CD14-positive monocyte (primary cell): ENCODE measurements at regions not wholly inside any gene's neighbourhood (a gene's known extent, or its start where the extent isn't known, plus 50 kb on each side); places are given as distances from the start of the nearest gene placed in this dataset.

Source experiments
- DNase-seq, 3 donors: peaks; one replicate each; pipeline ENCODE4 v3.0.0-alpha.2; 2011 to 2022
- H2AFZ ChIP-seq: 2 replicates; pipeline ENCODE4 v1.6.0; 2012; ENCODE audit warnings: mild to moderate bottlenecking, low read depth, low read length, inconsistent platforms; ENCODE audit not compliant: insufficient read depth, poor library complexity, severe bottlenecking
- H3K27ac ChIP-seq, 2 donors: 1 replicate in 1 of 2; 2 replicates in 1 of 2; pipeline ENCODE4 v1.5.1; 2012 to 2013; ENCODE audit warnings: low read length in 2 of 2, control low read depth in 1 of 2, inconsistent platforms in 1 of 2, low read depth in 1 of 2, mild to moderate bottlenecking in 1 of 2
- H3K27me3 ChIP-seq, 2 donors: one replicate each; pipeline versions ENCODE4 v1.6.0 to v1.6.1; 2011 to 2013; ENCODE audit warnings: low read length in 2 of 2; ENCODE audit not compliant: control insufficient read depth in 2 of 2, insufficient read depth in 2 of 2
- H3K36me3 ChIP-seq, 2 donors: replicated peaks in 1 of 2; 1 replicate in 1 of 2; 2 replicates in 1 of 2; pipeline versions ENCODE4 v1.5.1 to v1.6.1; 2012 to 2013; ENCODE audit warnings: low read length in 2 of 2, control low read depth in 1 of 2, inconsistent platforms in 1 of 2, mild to moderate bottlenecking in 1 of 2; ENCODE audit not compliant: insufficient read depth in 2 of 2, control insufficient read depth in 1 of 2
- H3K4me1 ChIP-seq, 2 donors: 1 replicate in 1 of 2; 2 replicates in 1 of 2; pipeline versions ENCODE4 v1.5.1 to v1.6.1; 2012 to 2013; ENCODE audit warnings: low read length in 2 of 2, control low read depth in 1 of 2, inconsistent platforms in 1 of 2, mild to moderate bottlenecking in 1 of 2, moderate library complexity in 1 of 2; ENCODE audit not compliant: insufficient read depth in 2 of 2, control insufficient read depth in 1 of 2
- H3K4me2 ChIP-seq: replicated peaks from 2 replicates; pipeline ENCODE3; 2012; ENCODE audit warnings: low read length, moderate library complexity, mild to moderate bottlenecking; ENCODE audit not compliant: poor library complexity, severe bottlenecking; ENCODE audit errors: extremely low read depth
- H3K4me3 ChIP-seq, 3 experiments: fragments of 200-600 bp in 1 of 3; sonication (generic) in 1 of 3; replicated peaks in 1 of 3; 1 replicate in 2 of 3; 2 replicates in 1 of 3; pipeline ENCODE4 v1.5.1; 2011 to 2013; ENCODE audit warnings: low read length in 3 of 3, mild to moderate bottlenecking in 3 of 3, control low read depth in 2 of 3, low read depth in 2 of 3, inconsistent platforms in 1 of 3, moderate library complexity in 1 of 3
- H3K79me2 ChIP-seq: 2 replicates; pipeline ENCODE4 v1.6.0; 2012; ENCODE audit warnings: mild to moderate bottlenecking, control low read depth, inconsistent platforms, low read length, moderate library complexity; ENCODE audit not compliant: insufficient read depth
- H3K9ac ChIP-seq: 2 replicates; pipeline ENCODE4 v1.6.0; 2017; ENCODE audit warnings: low read length, mild to moderate bottlenecking; ENCODE audit not compliant: insufficient read depth, poor library complexity, severe bottlenecking
- H3K9me3 ChIP-seq, 2 donors: replicated peaks in 1 of 2; 1 replicate in 1 of 2; 2 replicates in 1 of 2; pipeline versions ENCODE4 v1.5.1 to v1.6.1; 2012 to 2013; ENCODE audit warnings: low read length in 2 of 2, control low read depth in 1 of 2; ENCODE audit not compliant: control insufficient read depth in 1 of 2, insufficient read depth in 1 of 2
- H4K20me1 ChIP-seq: 2 replicates; pipeline ENCODE4 v1.6.0; 2012; ENCODE audit warnings: mild to moderate bottlenecking, low read length, control low read depth, moderate library complexity; ENCODE audit not compliant: insufficient read depth
- H3K27ac Mint-ChIP-seq, 7 donors: one replicate each; pipeline ENCODE4 v1.8.0; 2020; ENCODE audit warnings: mild to moderate bottlenecking in 7 of 7, mixed read lengths in 7 of 7, moderate library complexity in 6 of 7, inconsistent platforms in 2 of 7
- H3K27me3 Mint-ChIP-seq, 3 donors: one replicate each; pipeline ENCODE4 v1.8.0; 2021 to 2022; ENCODE audit warnings: low read depth in 3 of 3, mild to moderate bottlenecking in 3 of 3, mixed read lengths in 3 of 3, moderate library complexity in 3 of 3, inconsistent platforms in 1 of 3
- H3K36me3 Mint-ChIP-seq, 2 donors: one replicate each; pipeline ENCODE4 v1.8.0; 2020; ENCODE audit warnings: mixed read lengths in 2 of 2, inconsistent platforms in 1 of 2, mild to moderate bottlenecking in 1 of 2
- H3K4me1 Mint-ChIP-seq: one replicate; pipeline ENCODE4 v1.8.0; 2020; ENCODE audit warnings: mild to moderate bottlenecking, mixed read lengths
- H3K4me3 Mint-ChIP-seq, 2 donors: one replicate each; pipeline ENCODE4 v1.8.0; 2020; ENCODE audit warnings: mild to moderate bottlenecking in 2 of 2, mixed read lengths in 2 of 2, moderate library complexity in 1 of 2
- H3K9me3 Mint-ChIP-seq, 7 donors: one replicate each; pipeline ENCODE4 v1.8.0; 2020 to 2022; ENCODE audit warnings: mixed read lengths in 7 of 7, mild to moderate bottlenecking in 6 of 7, moderate library complexity in 6 of 7, inconsistent platforms in 2 of 7
- WGBS: methylation state at CpG from one replicate; pipeline ENCODE4 v1.1.5; 2013; ENCODE audit warnings: missing lambda C conversion rate; ENCODE audit not compliant: insufficient coverage; 5-methylcytosine and 5-hydroxymethylcytosine counted together
- intact Hi-C, 2 donors: fragments of 100-400 bp; cut with micrococcal nuclease; formaldehyde crosslinking; loops; one replicate each; pipeline versions ENCODE4 v1.15.0 to v1.15.1; 2023
- TF ChIP-seq, protein P1 (sequence below): fragments of 200-600 bp; IDR thresholded peaks from one replicate; pipeline ENCODE4 v1.8.0; 2022; ENCODE audit warnings: antibody characterized with exemption, mild to moderate bottlenecking

DNA sequence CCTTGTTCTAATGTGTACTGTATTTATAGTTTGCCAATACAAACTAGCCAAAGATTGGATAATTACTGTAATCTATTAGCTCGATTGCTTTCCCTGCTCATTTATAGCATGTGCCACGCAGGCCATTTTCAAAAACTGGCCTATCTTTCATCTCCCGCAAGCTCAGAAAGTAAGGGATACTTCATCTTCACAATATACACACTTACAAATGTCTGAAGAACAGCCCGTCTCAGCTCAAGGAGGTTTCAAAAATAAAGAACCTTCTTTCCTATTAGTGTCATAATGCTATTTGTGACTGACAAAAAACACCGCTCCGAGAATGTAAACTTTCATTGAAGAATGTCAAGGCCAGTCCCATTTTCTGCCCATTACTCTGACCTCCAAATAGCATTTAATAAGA, 306.4 kb upstream of the ZNF507 start:
- Histone ChIP-seq H3K79me2 (no peaks in the 10 kb centered on the region), H2AFZ (no peak overlapping the region), H3K27me3 (peaks cover 13 to 24% of the 10 kb centered on the region in 2 donors), H3K4me1 (no peaks in the 10 kb centered on the region), H4K20me1 (no peaks in the 10 kb centered on the region), H3K9ac (no peak overlapping the region), H3K36me3 (no peaks in the 10 kb centered on the region), H3K27ac (no peak overlapping the region), H3K4me2 (no peak overlapping the region), H3K9me3 (no peaks in the 10 kb centered on the region), H3K4me3 (no peak overlapping the region)
- TF ChIP-seq, protein P1, sequence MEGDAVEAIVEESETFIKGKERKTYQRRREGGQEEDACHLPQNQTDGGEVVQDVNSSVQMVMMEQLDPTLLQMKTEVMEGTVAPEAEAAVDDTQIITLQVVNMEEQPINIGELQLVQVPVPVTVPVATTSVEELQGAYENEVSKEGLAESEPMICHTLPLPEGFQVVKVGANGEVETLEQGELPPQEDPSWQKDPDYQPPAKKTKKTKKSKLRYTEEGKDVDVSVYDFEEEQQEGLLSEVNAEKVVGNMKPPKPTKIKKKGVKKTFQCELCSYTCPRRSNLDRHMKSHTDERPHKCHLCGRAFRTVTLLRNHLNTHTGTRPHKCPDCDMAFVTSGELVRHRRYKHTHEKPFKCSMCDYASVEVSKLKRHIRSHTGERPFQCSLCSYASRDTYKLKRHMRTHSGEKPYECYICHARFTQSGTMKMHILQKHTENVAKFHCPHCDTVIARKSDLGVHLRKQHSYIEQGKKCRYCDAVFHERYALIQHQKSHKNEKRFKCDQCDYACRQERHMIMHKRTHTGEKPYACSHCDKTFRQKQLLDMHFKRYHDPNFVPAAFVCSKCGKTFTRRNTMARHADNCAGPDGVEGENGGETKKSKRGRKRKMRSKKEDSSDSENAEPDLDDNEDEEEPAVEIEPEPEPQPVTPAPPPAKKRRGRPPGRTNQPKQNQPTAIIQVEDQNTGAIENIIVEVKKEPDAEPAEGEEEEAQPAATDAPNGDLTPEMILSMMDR: no peak
- no peak overlapping the region for H3K27ac Mint-ChIP-seq
- peaks cover 2% of the 10 kb centered on the region for H3K4me1 Mint-ChIP-seq
- H3K9me3 Mint-ChIP-seq: no peaks in the 10 kb centered on the region
- DNase-seq: no peak
- no peaks in the 10 kb centered on the region for H3K36me3 Mint-ChIP-seq
- whole genome bisulfite sequencing: 100% methylated on average over 2 of the region's 6 CpGs
- H3K27me3 Mint-ChIP-seq: peaks cover 18 to 35% (median 21%) of the 10 kb centered on the region in 3 donors
- H3K4me3 Mint-ChIP-seq: no peak overlapping the region
- intact Hi-C loops: no loop called here

DNA sequence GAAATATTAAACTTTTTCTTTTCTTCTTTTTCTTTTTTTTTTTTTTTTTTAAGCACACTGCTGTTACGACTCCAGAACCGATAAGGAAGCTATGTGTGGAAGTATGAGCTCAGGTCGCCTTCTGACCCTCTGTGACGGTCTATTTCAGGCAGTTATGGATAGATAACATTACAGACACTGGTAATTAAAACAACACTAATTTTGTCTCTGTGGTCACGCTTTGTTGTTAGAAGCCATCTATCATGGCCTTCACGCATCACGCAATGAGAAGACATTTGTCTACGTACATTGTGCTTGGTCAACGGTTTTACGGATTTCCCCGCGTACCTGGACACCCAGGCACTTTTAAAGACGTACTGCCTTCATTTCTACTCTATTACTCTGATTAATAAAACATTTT, 306.0 kb upstream of the ZNF507 start:
- no peaks in the 10 kb centered on the region for H3K79me2 ChIP-seq
- peaks cover 13 to 24% of the 10 kb centered on the region in 2 donors for H3K27me3 ChIP-seq
- no peak for DNase-seq
- Mint-ChIP-seq H3K27me3 (peaks cover 18 to 38% (median 22%) of the 10 kb centered on the region in 3 donors), H3K4me3 (no peak overlapping the region), H3K9me3 (no peaks in the 10 kb centered on the region), H3K4me1 (peaks cover 2% of the 10 kb centered on the region), H3K36me3 (no peaks in the 10 kb centered on the region), H3K27ac (no peak overlapping the region)
- 86% methylated on average over 9 of the region's 13 CpGs for WGBS
- no peak overlapping the region for H3K4me2 ChIP-seq
- TF ChIP-seq, protein P1: no peak
- no peaks in the 10 kb centered on the region for H3K36me3 ChIP-seq
- intact Hi-C loops: no loop called here
- H3K4me1 ChIP-seq: no peaks in the 10 kb centered on the region
- H3K4me3 ChIP-seq: no peak overlapping the region
- H3K27ac ChIP-seq: no peak overlapping the region
- H4K20me1 ChIP-seq: no peaks in the 10 kb centered on the region
- H3K9me3 ChIP-seq: no peaks in the 10 kb centered on the region
- no peak overlapping the region for H3K9ac ChIP-seq
- no peak overlapping the region for H2AFZ ChIP-seq
